ENCODE measurements at regions not wholly inside any gene's neighbourhood (a gene's known extent, or its start where the extent isn't known, plus 50 kb on each side); places are given as distances from the start of the nearest gene placed in this dataset.

DNA sequence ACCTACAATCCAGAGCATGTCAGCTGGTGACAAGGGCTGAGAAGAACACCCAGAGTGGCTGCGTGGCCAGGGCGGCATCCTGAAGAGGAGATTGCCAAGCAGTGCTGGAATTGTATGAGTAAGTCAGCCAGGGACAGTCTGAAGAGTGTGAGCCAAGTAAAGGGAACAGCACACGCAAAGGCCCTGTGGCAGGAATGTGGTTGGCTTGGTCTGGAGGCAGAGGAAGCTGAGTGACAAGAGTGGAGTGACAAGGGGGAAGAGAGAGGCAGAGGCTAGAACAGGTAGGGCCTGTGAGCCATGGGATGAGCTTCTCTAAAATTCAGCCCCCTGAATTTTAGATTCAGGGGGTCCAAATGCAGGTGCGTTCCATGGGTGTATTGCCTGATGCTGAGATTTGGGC is 53.7 kb upstream of the UQCRFS1 start:
- TF ChIP-seq, protein P1, sequence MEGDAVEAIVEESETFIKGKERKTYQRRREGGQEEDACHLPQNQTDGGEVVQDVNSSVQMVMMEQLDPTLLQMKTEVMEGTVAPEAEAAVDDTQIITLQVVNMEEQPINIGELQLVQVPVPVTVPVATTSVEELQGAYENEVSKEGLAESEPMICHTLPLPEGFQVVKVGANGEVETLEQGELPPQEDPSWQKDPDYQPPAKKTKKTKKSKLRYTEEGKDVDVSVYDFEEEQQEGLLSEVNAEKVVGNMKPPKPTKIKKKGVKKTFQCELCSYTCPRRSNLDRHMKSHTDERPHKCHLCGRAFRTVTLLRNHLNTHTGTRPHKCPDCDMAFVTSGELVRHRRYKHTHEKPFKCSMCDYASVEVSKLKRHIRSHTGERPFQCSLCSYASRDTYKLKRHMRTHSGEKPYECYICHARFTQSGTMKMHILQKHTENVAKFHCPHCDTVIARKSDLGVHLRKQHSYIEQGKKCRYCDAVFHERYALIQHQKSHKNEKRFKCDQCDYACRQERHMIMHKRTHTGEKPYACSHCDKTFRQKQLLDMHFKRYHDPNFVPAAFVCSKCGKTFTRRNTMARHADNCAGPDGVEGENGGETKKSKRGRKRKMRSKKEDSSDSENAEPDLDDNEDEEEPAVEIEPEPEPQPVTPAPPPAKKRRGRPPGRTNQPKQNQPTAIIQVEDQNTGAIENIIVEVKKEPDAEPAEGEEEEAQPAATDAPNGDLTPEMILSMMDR (IDR thresholded peaks at IDR 0.05) = no peak
- no peak for TF ChIP-seq EZH2 (IDR thresholded peaks at IDR 0.05; ENCODE audit: borderline replicate concordance, insufficient read depth, low read depth, low read length, poor library complexity, severe bottlenecking)
